ENCODE measurements at regions not wholly inside any gene's neighbourhood (a gene's known extent, or its start where the extent isn't known, plus 50 kb on each side); places are given as distances from the start of the nearest gene placed in this dataset.
A peak's percentile ranks its signal among the peaks of the same experiment; 100 is the strongest.
"Not testable (repeated sequence)": the region's sequence is repeated elsewhere in the genome, so short reads cannot be mapped to it uniquely, and the experiment has no call there.

DNA sequence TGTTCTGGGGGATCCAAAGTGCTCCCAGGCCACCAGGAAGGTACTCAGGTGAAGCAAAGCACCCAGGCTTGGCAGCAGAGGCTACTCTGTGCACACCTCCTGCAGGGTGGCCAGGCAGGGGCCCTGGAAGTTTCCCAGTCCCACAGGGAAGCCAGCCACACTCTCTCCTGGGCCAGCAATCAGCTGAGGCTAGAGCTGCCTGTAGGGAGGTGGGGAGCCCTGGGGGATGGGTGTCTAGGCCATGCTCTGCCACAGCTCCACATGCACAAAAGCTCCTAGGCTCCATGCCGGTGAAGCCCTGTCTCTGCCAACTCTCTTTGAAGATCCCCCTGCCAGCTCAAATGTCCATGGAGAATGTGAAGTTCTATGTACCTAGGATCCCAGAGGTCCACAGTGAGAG, 231.4 kb downstream of the SPATA31A6 start:
- CTCF ChIA-PET, POLR2A ChIA-PET: not testable (repeated sequence)

DNA sequence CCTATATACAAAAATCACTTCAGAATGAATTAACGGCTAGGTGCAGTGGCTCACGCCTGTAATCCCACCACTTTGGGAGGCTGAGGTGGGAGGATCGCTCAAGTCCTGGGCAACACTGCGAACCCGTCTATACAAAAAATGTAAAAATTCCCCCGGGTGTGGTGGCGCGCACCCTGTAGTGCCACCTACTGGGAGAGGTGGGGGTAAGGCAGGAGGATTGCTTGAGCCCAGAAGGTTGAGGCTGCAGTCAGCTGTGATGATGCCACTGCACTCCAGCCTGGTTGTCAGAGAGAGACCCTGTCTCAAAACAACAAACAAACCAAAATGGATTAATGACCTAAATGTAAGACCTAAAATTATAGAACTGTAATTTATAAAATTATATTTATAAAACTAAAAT, 236.2 kb downstream of the SPATA31A6 start:
- CTCF ChIA-PET; POLR2A ChIA-PET; H3K27me3 ChIP-seq (ENCODE audit: control insufficient read depth, insufficient read depth, low read length); DNase-seq (ENCODE audit: low read depth); H3K36me3 ChIP-seq (ENCODE audit: control insufficient read depth, insufficient read depth, low read length); H3K4me3 ChIP-seq (ENCODE audit: low read depth, low read length): not testable (repeated sequence)

More for the DNA sequence above, 231.4 kb downstream of the SPATA31A6 start:
- not testable (repeated sequence) for H3K27me3 ChIP-seq (ENCODE audit: control insufficient read depth, insufficient read depth, low read length); H3K36me3 ChIP-seq (ENCODE audit: control insufficient read depth, insufficient read depth, low read length); DNase-seq (ENCODE audit: low read depth); H3K4me3 ChIP-seq (ENCODE audit: low read depth, low read length)

- H3K27me3 ChIP-seq (ENCODE audit: control insufficient read depth, insufficient read depth, low read length); H3K36me3 ChIP-seq (ENCODE audit: control insufficient read depth, insufficient read depth, low read length); DNase-seq (ENCODE audit: low read depth); POLR2A ChIA-PET; CTCF ChIA-PET; H3K4me3 ChIP-seq (ENCODE audit: low read depth, low read length): not testable (repeated sequence)
Observed at GRCh38 chr9:42420324-42420723, 236.9 kb downstream of the SPATA31A6 start.

DNA sequence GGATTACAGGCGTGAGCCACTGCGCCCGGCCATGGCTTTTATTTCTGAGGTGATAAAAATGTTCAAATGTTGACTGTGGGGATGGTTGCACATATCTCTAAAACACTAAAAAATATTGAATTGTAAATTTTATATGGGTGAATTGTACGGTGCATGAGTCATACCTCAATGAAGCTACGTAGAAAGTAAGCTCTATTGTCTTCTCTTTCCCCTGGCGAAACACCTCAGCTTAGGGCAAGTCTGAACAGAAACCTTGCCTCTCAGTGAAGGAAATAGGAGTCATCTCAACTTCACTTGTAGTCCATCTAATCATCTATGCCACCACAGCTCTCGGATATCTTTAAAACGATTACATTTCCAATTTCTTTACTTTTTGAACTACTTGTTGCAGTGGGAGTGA, 238.2 kb downstream of the SPATA31A6 start:
- POLR2A ChIA-PET; H3K36me3 ChIP-seq (ENCODE audit: control insufficient read depth, insufficient read depth, low read length); DNase-seq (ENCODE audit: low read depth); H3K4me3 ChIP-seq (ENCODE audit: low read depth, low read length); CTCF ChIA-PET; H3K27me3 ChIP-seq (ENCODE audit: control insufficient read depth, insufficient read depth, low read length): not testable (repeated sequence)

- CTCF ChIA-PET, POLR2A ChIA-PET: not testable (repeated sequence)
- peak; percentile 4 for DNase-seq (ENCODE audit: low read depth)
Observed at GRCh38 chr9:42430674-42431615, 247.5 kb downstream of the SPATA31A6 start.

DNA sequence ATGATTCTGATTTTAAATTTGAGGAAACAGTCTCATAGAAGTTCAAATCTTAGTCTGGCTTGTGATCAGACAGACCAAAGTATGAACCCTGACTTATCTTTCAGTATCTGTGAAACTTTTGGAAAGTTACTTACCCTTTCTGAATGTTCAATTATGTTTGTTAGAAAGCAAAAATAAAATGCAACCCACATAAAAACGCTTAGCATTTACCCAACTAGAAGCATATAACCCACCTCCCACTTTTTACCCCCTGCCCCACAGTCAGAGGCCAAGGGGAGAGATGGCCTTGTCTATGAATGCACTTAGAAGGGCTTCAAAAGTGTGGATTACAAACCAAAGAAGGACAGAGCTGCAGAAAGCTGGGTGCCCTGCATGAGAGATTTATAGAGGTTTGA, 248.2 kb downstream of the SPATA31A6 start:
- CTCF ChIA-PET, result not testable (repeated sequence)

More at GRCh38 chr9:42430674-42431615, 247.5 kb downstream of the SPATA31A6 start:
- H3K4me3 ChIP-seq (ENCODE audit: low read depth, low read length); H3K27me3 ChIP-seq (ENCODE audit: control insufficient read depth, insufficient read depth, low read length); H3K36me3 ChIP-seq (ENCODE audit: control insufficient read depth, insufficient read depth, low read length): not testable (repeated sequence)

GRCh38 chr9:42434844-42435714, 251.6 kb downstream of the SPATA31A6 start:
- CTCF ChIA-PET; H3K27me3 ChIP-seq (ENCODE audit: control insufficient read depth, insufficient read depth, low read length): not testable (repeated sequence)

More for the DNA sequence above, 248.2 kb downstream of the SPATA31A6 start:
- POLR2A ChIA-PET; DNase-seq (ENCODE audit: low read depth); H3K36me3 ChIP-seq (ENCODE audit: control insufficient read depth, insufficient read depth, low read length); H3K4me3 ChIP-seq (ENCODE audit: low read depth, low read length); H3K27me3 ChIP-seq (ENCODE audit: control insufficient read depth, insufficient read depth, low read length): not testable (repeated sequence)

GRCh38 chr9:42435715-42436342, 252.4 kb downstream of the SPATA31A6 start:
- DNase-seq (ENCODE audit: low read depth); H3K27me3 ChIP-seq (ENCODE audit: control insufficient read depth, insufficient read depth, low read length); POLR2A ChIA-PET; H3K4me3 ChIP-seq (ENCODE audit: low read depth, low read length); H3K36me3 ChIP-seq (ENCODE audit: control insufficient read depth, insufficient read depth, low read length); CTCF ChIA-PET: not testable (repeated sequence)

More at GRCh38 chr9:42434844-42435714, 251.6 kb downstream of the SPATA31A6 start:
- DNase-seq (ENCODE audit: low read depth); H3K4me3 ChIP-seq (ENCODE audit: low read depth, low read length); H3K36me3 ChIP-seq (ENCODE audit: control insufficient read depth, insufficient read depth, low read length); POLR2A ChIA-PET: not testable (repeated sequence)

- H3K4me3 ChIP-seq (ENCODE audit: low read depth, low read length); CTCF ChIA-PET; DNase-seq (ENCODE audit: low read depth); POLR2A ChIA-PET; H3K27me3 ChIP-seq (ENCODE audit: control insufficient read depth, insufficient read depth, low read length); H3K36me3 ChIP-seq (ENCODE audit: control insufficient read depth, insufficient read depth, low read length): not testable (repeated sequence)
Observed at GRCh38 chr9:42437057-42437759, 253.7 kb downstream of the SPATA31A6 start.

- H3K27me3 ChIP-seq (ENCODE audit: control insufficient read depth, insufficient read depth, low read length); POLR2A ChIA-PET; H3K36me3 ChIP-seq (ENCODE audit: control insufficient read depth, insufficient read depth, low read length); H3K4me3 ChIP-seq (ENCODE audit: low read depth, low read length); DNase-seq (ENCODE audit: low read depth); CTCF ChIA-PET: not testable (repeated sequence)
Observed at GRCh38 chr9:42442680-42443079, 259.2 kb downstream of the SPATA31A6 start.

GRCh38 chr9:42443414-42443813, 260.0 kb downstream of the SPATA31A6 start:
- H3K36me3 ChIP-seq (ENCODE audit: control insufficient read depth, insufficient read depth, low read length); CTCF ChIA-PET; H3K27me3 ChIP-seq (ENCODE audit: control insufficient read depth, insufficient read depth, low read length); POLR2A ChIA-PET; H3K4me3 ChIP-seq (ENCODE audit: low read depth, low read length); DNase-seq (ENCODE audit: low read depth): not testable (repeated sequence)

GRCh38 chr9:42461436-42461835, 278.0 kb downstream of the SPATA31A6 start:
- DNase-seq (ENCODE audit: low read depth); H3K27me3 ChIP-seq (ENCODE audit: control insufficient read depth, insufficient read depth, low read length); CTCF ChIA-PET; POLR2A ChIA-PET; H3K36me3 ChIP-seq (ENCODE audit: control insufficient read depth, insufficient read depth, low read length); H3K4me3 ChIP-seq (ENCODE audit: low read depth, low read length): not testable (repeated sequence)

Data from BJ (cell line).